Liver (tissue), 8 donors: ENCODE measurements at regions not wholly inside any gene's neighbourhood (a gene's known extent, or its start where the extent isn't known, plus 50 kb on each side); places are given as distances from the start of the nearest gene placed in this dataset.

Experiments
- DNase-seq: peaks from one replicate; pipeline ENCODE4 v3.0.0-alpha.2; 2017; ENCODE audit warnings: low spot score
- H3K27ac ChIP-seq, 2 donors: one replicate each; pipeline ENCODE4 v1.7.0; 2013; ENCODE audit warnings: inconsistent platforms in 2 of 2, low read length in 2 of 2, control low read depth in 1 of 2, low read depth in 1 of 2, mild to moderate bottlenecking in 1 of 2
- H3K27me3 ChIP-seq, 4 donors: one replicate each; pipeline versions ENCODE4 v1.6.1 to v1.7.0; 2013; ENCODE audit warnings: low read length in 3 of 4, inconsistent platforms in 1 of 4, mild to moderate bottlenecking in 1 of 4, moderate library complexity in 1 of 4; ENCODE audit not compliant: control insufficient read depth in 4 of 4, insufficient read depth in 4 of 4
- H3K36me3 ChIP-seq, 4 donors: one replicate each; pipeline versions ENCODE4 v1.6.1 to v1.7.0; 2013; ENCODE audit warnings: low read length in 3 of 4, mild to moderate bottlenecking in 3 of 4, low read depth in 1 of 4, moderate library complexity in 1 of 4; ENCODE audit not compliant: control insufficient read depth in 4 of 4, insufficient read depth in 3 of 4
- H3K4me1 ChIP-seq, 4 donors: one replicate each; pipeline versions ENCODE4 v1.6.1 to v1.7.0; 2013; ENCODE audit warnings: low read length in 3 of 4, mild to moderate bottlenecking in 3 of 4, moderate library complexity in 1 of 4; ENCODE audit not compliant: control insufficient read depth in 4 of 4, insufficient read depth in 4 of 4
- H3K4me3 ChIP-seq, 3 donors: one replicate each; pipeline versions ENCODE4 v1.6.1 to v1.7.0; 2013; ENCODE audit warnings: low read length in 3 of 3, control low read depth in 1 of 3, low read depth in 1 of 3, mild to moderate bottlenecking in 1 of 3
- H3K9ac ChIP-seq, 2 donors: one replicate each; pipeline ENCODE4 v1.7.0; 2013; ENCODE audit warnings: low read length in 2 of 2, mild to moderate bottlenecking in 2 of 2, moderate library complexity in 2 of 2, control low read depth in 1 of 2, low read depth in 1 of 2
- H3K9me3 ChIP-seq, 4 donors: one replicate each; pipeline versions ENCODE4 v1.6.1 to v1.7.0; 2013; ENCODE audit warnings: low read length in 3 of 4; ENCODE audit not compliant: control insufficient read depth in 4 of 4
- FOXA1 ChIP-seq: IDR thresholded peaks from 2 replicates; pipeline ENCODE4 v1.6.1; 2016; ENCODE audit warnings: antibody characterized with exemption
- FOXA2 ChIP-seq: IDR thresholded peaks from 2 replicates; pipeline ENCODE4 v1.6.1; 2016; ENCODE audit warnings: antibody characterized with exemption
- GABPA ChIP-seq, 2 donors: IDR thresholded peaks in 1 of 2; conservative IDR thresholded peaks in 1 of 2; 2 replicates each; pipeline ENCODE4 v1.6.1; 2016; ENCODE audit warnings: antibody characterized with exemption in 2 of 2, mild to moderate bottlenecking in 1 of 2, moderate library complexity in 1 of 2
- HNF4A ChIP-seq, 2 donors: conservative IDR thresholded peaks; 2 replicates each; pipeline ENCODE4 v1.6.1; 2016; ENCODE audit warnings: antibody characterized with exemption in 2 of 2, mild to moderate bottlenecking in 2 of 2
- HNF4G ChIP-seq: IDR thresholded peaks from 2 replicates; pipeline ENCODE4 v1.6.1; 2016; ENCODE audit warnings: antibody characterized with exemption
- JUND ChIP-seq, 2 donors: IDR thresholded peaks; 2 replicates each; pipeline ENCODE4 v1.6.1; 2016; ENCODE audit warnings: antibody characterized with exemption in 2 of 2
- MAX ChIP-seq: IDR thresholded peaks from 2 replicates; pipeline ENCODE4 v1.6.1; 2016; ENCODE audit warnings: antibody characterized with exemption
- NR2F2 ChIP-seq: IDR thresholded peaks from 2 replicates; pipeline ENCODE4 v1.6.1; 2016; ENCODE audit warnings: antibody characterized with exemption
- RAD21 ChIP-seq, 2 donors: IDR thresholded peaks; 2 replicates each; pipeline ENCODE4 v1.6.1; 2016; ENCODE audit warnings: antibody characterized with exemption in 2 of 2, mild to moderate bottlenecking in 2 of 2
- RXRA ChIP-seq, 2 donors: IDR thresholded peaks; 2 replicates each; pipeline ENCODE4 v1.6.1; 2017 to 2018; ENCODE audit warnings: antibody characterized with exemption in 2 of 2, mild to moderate bottlenecking in 1 of 2
- SP1 ChIP-seq: IDR thresholded peaks from 2 replicates; pipeline ENCODE4 v1.6.1; 2018; ENCODE audit warnings: antibody characterized with exemption, mild to moderate bottlenecking
- TAF1 ChIP-seq: conservative IDR thresholded peaks from 2 replicates; pipeline ENCODE4 v1.6.1; 2016; ENCODE audit warnings: antibody characterized with exemption, mild to moderate bottlenecking
- YY1 ChIP-seq: IDR thresholded peaks from 2 replicates; pipeline ENCODE4 v1.6.1; 2016; ENCODE audit warnings: antibody characterized with exemption, mild to moderate bottlenecking
- WGBS: extraction: QIAGEN DNeasy Blood & Tissue Kit; methylation state at CpG from one replicate; pipeline ENCODE4 v1.1.7; 2013; 5-methylcytosine and 5-hydroxymethylcytosine counted together
- TF ChIP-seq, protein P1 (sequence below): IDR thresholded peaks from 2 replicates; pipeline ENCODE4 v1.6.1; 2016; ENCODE audit warnings: antibody characterized with exemption
- TF ChIP-seq, protein P2 (sequence below): fragments of 150-350 bp; IDR thresholded peaks from 2 replicates; pipeline ENCODE4 v1.5.1; 2017; ENCODE audit warnings: improper control_type of control experiment, low read depth, low read length; ENCODE audit not compliant: missing input control
- TF ChIP-seq, protein P3 (sequence below): IDR thresholded peaks from 2 replicates; pipeline ENCODE4 v1.6.1; 2016; ENCODE audit warnings: antibody characterized with exemption, mild to moderate bottlenecking
- TF ChIP-seq, protein P4 (sequence below): IDR thresholded peaks from 2 replicates; pipeline ENCODE4 v1.6.1; 2016; ENCODE audit warnings: antibody characterized with exemption
- donor health status: healthy.
- donor health status: healthy.
- donor health status: healthy.
- donor health status: healthy.
- donor health status: healthy.

- Histone ChIP-seq H3K9ac (no peak overlapping the region), H3K27ac (no peak overlapping the region), H3K4me1 (no peaks in the 10 kb centered on the region), H3K9me3 (no peaks in the 10 kb centered on the region), H3K27me3 (no peaks in the 10 kb centered on the region), H3K36me3 (no peaks in the 10 kb centered on the region), H3K4me3 (no peak overlapping the region)
- TF ChIP-seq JUND (IDR thresholded peaks at IDR 0.05): no peak
- no peak for TF ChIP-seq FOXA2
- peak; percentile 67 to 83 for TF ChIP-seq RXRA (IDR thresholded peaks at IDR 0.05)
- TF ChIP-seq FOXA1: no peak
- TF ChIP-seq TAF1: no peak
- TF ChIP-seq, protein P1, sequence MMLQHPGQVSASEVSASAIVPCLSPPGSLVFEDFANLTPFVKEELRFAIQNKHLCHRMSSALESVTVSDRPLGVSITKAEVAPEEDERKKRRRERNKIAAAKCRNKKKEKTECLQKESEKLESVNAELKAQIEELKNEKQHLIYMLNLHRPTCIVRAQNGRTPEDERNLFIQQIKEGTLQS: no peak
- TF ChIP-seq, protein P2, sequence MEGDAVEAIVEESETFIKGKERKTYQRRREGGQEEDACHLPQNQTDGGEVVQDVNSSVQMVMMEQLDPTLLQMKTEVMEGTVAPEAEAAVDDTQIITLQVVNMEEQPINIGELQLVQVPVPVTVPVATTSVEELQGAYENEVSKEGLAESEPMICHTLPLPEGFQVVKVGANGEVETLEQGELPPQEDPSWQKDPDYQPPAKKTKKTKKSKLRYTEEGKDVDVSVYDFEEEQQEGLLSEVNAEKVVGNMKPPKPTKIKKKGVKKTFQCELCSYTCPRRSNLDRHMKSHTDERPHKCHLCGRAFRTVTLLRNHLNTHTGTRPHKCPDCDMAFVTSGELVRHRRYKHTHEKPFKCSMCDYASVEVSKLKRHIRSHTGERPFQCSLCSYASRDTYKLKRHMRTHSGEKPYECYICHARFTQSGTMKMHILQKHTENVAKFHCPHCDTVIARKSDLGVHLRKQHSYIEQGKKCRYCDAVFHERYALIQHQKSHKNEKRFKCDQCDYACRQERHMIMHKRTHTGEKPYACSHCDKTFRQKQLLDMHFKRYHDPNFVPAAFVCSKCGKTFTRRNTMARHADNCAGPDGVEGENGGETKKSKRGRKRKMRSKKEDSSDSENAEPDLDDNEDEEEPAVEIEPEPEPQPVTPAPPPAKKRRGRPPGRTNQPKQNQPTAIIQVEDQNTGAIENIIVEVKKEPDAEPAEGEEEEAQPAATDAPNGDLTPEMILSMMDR: no peak
- TF ChIP-seq, protein P3, sequence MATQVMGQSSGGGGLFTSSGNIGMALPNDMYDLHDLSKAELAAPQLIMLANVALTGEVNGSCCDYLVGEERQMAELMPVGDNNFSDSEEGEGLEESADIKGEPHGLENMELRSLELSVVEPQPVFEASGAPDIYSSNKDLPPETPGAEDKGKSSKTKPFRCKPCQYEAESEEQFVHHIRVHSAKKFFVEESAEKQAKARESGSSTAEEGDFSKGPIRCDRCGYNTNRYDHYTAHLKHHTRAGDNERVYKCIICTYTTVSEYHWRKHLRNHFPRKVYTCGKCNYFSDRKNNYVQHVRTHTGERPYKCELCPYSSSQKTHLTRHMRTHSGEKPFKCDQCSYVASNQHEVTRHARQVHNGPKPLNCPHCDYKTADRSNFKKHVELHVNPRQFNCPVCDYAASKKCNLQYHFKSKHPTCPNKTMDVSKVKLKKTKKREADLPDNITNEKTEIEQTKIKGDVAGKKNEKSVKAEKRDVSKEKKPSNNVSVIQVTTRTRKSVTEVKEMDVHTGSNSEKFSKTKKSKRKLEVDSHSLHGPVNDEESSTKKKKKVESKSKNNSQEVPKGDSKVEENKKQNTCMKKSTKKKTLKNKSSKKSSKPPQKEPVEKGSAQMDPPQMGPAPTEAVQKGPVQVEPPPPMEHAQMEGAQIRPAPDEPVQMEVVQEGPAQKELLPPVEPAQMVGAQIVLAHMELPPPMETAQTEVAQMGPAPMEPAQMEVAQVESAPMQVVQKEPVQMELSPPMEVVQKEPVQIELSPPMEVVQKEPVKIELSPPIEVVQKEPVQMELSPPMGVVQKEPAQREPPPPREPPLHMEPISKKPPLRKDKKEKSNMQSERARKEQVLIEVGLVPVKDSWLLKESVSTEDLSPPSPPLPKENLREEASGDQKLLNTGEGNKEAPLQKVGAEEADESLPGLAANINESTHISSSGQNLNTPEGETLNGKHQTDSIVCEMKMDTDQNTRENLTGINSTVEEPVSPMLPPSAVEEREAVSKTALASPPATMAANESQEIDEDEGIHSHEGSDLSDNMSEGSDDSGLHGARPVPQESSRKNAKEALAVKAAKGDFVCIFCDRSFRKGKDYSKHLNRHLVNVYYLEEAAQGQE: no peak
- TF ChIP-seq, protein P4, sequence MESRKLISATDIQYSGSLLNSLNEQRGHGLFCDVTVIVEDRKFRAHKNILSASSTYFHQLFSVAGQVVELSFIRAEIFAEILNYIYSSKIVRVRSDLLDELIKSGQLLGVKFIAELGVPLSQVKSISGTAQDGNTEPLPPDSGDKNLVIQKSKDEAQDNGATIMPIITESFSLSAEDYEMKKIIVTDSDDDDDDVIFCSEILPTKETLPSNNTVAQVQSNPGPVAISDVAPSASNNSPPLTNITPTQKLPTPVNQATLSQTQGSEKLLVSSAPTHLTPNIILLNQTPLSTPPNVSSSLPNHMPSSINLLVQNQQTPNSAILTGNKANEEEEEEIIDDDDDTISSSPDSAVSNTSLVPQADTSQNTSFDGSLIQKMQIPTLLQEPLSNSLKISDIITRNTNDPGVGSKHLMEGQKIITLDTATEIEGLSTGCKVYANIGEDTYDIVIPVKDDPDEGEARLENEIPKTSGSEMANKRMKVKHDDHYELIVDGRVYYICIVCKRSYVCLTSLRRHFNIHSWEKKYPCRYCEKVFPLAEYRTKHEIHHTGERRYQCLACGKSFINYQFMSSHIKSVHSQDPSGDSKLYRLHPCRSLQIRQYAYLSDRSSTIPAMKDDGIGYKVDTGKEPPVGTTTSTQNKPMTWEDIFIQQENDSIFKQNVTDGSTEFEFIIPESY: peak; percentile 33
- peak; percentile 39 for TF ChIP-seq SP1
- TF ChIP-seq YY1: no peak
- TF ChIP-seq HNF4G: no peak
- TF ChIP-seq RAD21 (IDR thresholded peaks at IDR 0.05): peak; percentile 16 to 36
- no peak for TF ChIP-seq NR2F2
- peak; percentile 20 to 55 for TF ChIP-seq HNF4A (conservative IDR thresholded peaks at IDR 0.05)
- TF ChIP-seq GABPA (IDR thresholded peaks at IDR 0.05 in 1 of 2, conservative IDR thresholded peaks at IDR 0.05 in 1 of 2): no peak
- DNase-seq: no peak
- WGBS: 22% methylated on average over 1 of the region's 1 CpG
Measured at GRCh38 chr21:15414057-15414456, 315.7 kb upstream of the USP25 start.

DNA sequence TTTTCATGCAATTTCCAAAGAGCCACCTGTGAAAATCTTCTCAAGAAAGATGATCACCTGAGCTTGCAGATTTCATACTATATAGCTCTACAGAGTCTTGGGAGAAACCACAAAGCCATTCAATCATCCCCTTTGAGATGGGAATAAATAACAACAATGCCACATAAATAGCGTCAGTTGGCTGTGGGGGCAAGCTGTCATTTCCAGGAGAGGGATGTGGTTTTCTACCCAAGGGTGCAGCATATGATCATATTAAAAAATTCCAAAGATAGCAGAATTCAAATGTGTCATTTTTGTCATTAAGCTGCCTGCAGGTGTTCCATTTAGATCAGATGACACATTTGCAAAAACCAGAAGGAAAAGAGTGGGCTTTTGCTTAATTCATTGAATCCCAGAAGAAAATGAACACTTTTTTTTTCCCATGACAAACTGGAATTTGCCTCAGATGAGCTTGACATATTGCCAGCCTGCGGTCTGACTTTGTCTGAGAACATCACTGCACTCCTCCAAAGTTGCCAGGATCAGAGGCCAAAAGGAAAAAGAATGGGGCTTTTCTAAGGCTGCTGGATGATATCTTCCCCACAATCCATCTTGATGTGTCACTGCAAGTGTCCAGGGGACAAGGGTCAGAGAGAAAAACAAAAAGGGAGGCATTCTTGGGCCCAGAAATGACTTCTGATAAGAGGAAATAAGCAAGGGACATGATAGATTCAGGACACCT is 314.1 kb upstream of the USP25 start:
- H3K9ac ChIP-seq: no peak overlapping the region
- H3K9me3 ChIP-seq: no peaks in the 10 kb centered on the region
- no peaks in the 10 kb centered on the region for H3K36me3 ChIP-seq
- 73% methylated on average over 2 of the region's 2 CpGs for WGBS
- no peaks in the 10 kb centered on the region for H3K27me3 ChIP-seq
- no peak for TF ChIP-seq MAX
- TF ChIP-seq, protein P4: no peak
- TF ChIP-seq, protein P2: no peak
- no peak for TF ChIP-seq TAF1
- TF ChIP-seq JUND (IDR thresholded peaks at IDR 0.05): no peak
- no peak for TF ChIP-seq SP1
- TF ChIP-seq YY1: no peak
- TF ChIP-seq GABPA (IDR thresholded peaks at IDR 0.05 in 1 of 2, conservative IDR thresholded peaks at IDR 0.05 in 1 of 2): no peak
- no peaks in the 10 kb centered on the region for H3K4me1 ChIP-seq
- H3K27ac ChIP-seq: no peak overlapping the region
- no peak for DNase-seq
- H3K4me3 ChIP-seq: no peak overlapping the region
